Right ventricle myocardium superior (tissue), 1 donor: ENCODE measurements at regions not wholly inside any gene's neighbourhood (a gene's known extent, or its start where the extent isn't known, plus 50 kb on each side); places are given as distances from the start of the nearest gene placed in this dataset.

Experiments used
- ATAC-seq: fragments of 200-7000 bp; cut with Tn5 transposase; one replicate; pipeline ENCODE4 v1.9.1; 2020; ENCODE audit warnings: mild to moderate bottlenecking; ENCODE audit not compliant: poor library complexity
- DNase-seq: peaks from one replicate; pipeline ENCODE4 v3.0.0-alpha.2; 2020
- intact Hi-C: fragments of 100-400 bp; cut with DNase I; formaldehyde crosslinking; loops from one replicate; pipeline ENCODE4 v1.11.2; 2022
- donor health status: DM: no; HTN: yes; CAD: no; lungs with severe emphysema.

GRCh38 chr10:107728807-107729206 lies 564.3 kb upstream of the SORCS1 start:
- ATAC-seq (no peak), DNase-seq (no peak)
- intact Hi-C loops, result no loop called here

- DNase-seq (no peak), ATAC-seq (no peak)
- intact Hi-C loops, result no loop called here
These were observed 563.3 kb upstream of the SORCS1 start for GRCh38 chr10:107727767-107728317.

GRCh38 chr10:107718864-107719263 lies 554.4 kb upstream of the SORCS1 start:
- ATAC-seq (no peak), DNase-seq (no peak)
- intact Hi-C loops, result no loop called here

GRCh38 chr10:107717046-107717445 lies 552.5 kb upstream of the SORCS1 start:
- ATAC-seq (no peak), DNase-seq (no peak)
- intact Hi-C loops, result no loop called here

GRCh38 chr10:107715565-107715964 lies 551.1 kb upstream of the SORCS1 start:
- intact Hi-C loops, result no loop called here
- ATAC-seq (no peak), DNase-seq (no peak)

GRCh38 chr10:107708981-107709380 lies 544.5 kb upstream of the SORCS1 start:
- intact Hi-C loops, result no loop called here
- ATAC-seq (no peak), DNase-seq (no peak)

GRCh38 chr10:107706096-107706725 lies 541.7 kb upstream of the SORCS1 start:
- intact Hi-C loops, result no loop called here
- DNase-seq, result no peak
- no peak for ATAC-seq

GRCh38 chr10:107701943-107702342 lies 537.4 kb upstream of the SORCS1 start:
- DNase-seq (no peak), ATAC-seq (no peak)
- intact Hi-C loops, result no loop called here

GRCh38 chr10:107692072-107692471 lies 527.6 kb upstream of the SORCS1 start:
- ATAC-seq, result no peak
- no peak for DNase-seq
- intact Hi-C loops, result no loop called here

- DNase-seq, result no peak
- no peak for ATAC-seq
- intact Hi-C loops, result no loop called here
These were observed 524.8 kb upstream of the SORCS1 start for GRCh38 chr10:107689323-107689722.

GRCh38 chr10:107687701-107688100 lies 523.2 kb upstream of the SORCS1 start:
- ATAC-seq, result no peak
- intact Hi-C loops, result no loop called here
- DNase-seq, result no peak

GRCh38 chr10:107686095-107686494 lies 521.6 kb upstream of the SORCS1 start:
- ATAC-seq (peak; percentile 43), DNase-seq (no peak)
- intact Hi-C loops, result no loop called here

GRCh38 chr10:107671960-107672359 lies 507.5 kb upstream of the SORCS1 start:
- DNase-seq (no peak), ATAC-seq (no peak)
- intact Hi-C loops, result no loop called here

GRCh38 chr10:107666214-107666613 lies 501.7 kb upstream of the SORCS1 start:
- ATAC-seq (no peak), DNase-seq (no peak)
- intact Hi-C loops, result no loop called here

- DNase-seq, result no peak
- no peak for ATAC-seq
- intact Hi-C loops, result no loop called here
These were observed 501.0 kb upstream of the SORCS1 start for GRCh38 chr10:107665459-107665858.

- intact Hi-C loops, result no loop called here
- no peak for ATAC-seq
- DNase-seq, result no peak
These were observed 493.3 kb upstream of the SORCS1 start for GRCh38 chr10:107657851-107658250.

- DNase-seq (no peak), ATAC-seq (no peak)
- intact Hi-C loops, result no loop called here
These were observed 492.4 kb upstream of the SORCS1 start for GRCh38 chr10:107656932-107657331.

- intact Hi-C loops, result no loop called here
- DNase-seq, result no peak
- ATAC-seq, result peak; percentile 78
These were observed 489.4 kb upstream of the SORCS1 start for GRCh38 chr10:107653832-107654287.

GRCh38 chr10:107650939-107651338 lies 486.4 kb upstream of the SORCS1 start:
- DNase-seq (no peak), ATAC-seq (no peak)
- intact Hi-C loops, result no loop called here

- ATAC-seq (no peak), DNase-seq (no peak)
- intact Hi-C loops, result no loop called here
These were observed 484.7 kb upstream of the SORCS1 start for GRCh38 chr10:107649249-107649648.

GRCh38 chr10:107647462-107647861 lies 483.0 kb upstream of the SORCS1 start:
- DNase-seq (no peak), ATAC-seq (no peak)
- intact Hi-C loops, result no loop called here
